ENCODE measurements at regions not wholly inside any gene's neighbourhood (a gene's known extent, or its start where the extent isn't known, plus 50 kb on each side); places are given as distances from the start of the nearest gene placed in this dataset.

- TF ChIP-seq RBBP5 (IDR thresholded peaks at IDR 0.05; ENCODE audit: borderline replicate concordance, low read depth, low read length): no peak
Measured at GRCh38 chr1:222329493-222330045, 218.3 kb downstream of the HHIPL2 start (continued).

GRCh38 chr1:222326710-222327036 is 221.2 kb downstream of the HHIPL2 start:
- Histone ChIP-seq H3K18ac (ENCODE audit: extremely low read depth, low read length) (no peak overlapping the region), H3K79me1 (ENCODE audit: low read depth, low read length) (no peaks in the 10 kb centered on the region), H2BK20ac (ENCODE audit: low read length) (no peak overlapping the region), H3K14ac (ENCODE audit: insufficient read length) (no peak overlapping the region), H3K9ac (replicated peaks in 1 of 4; ENCODE audit: extremely low read depth in 1 of 4, low read depth in 3 of 4, low read length in 3 of 4) (no peak overlapping the region), H3K4me1 (replicated peaks in 1 of 4; ENCODE audit: control insufficient read depth in 3 of 4, insufficient read depth in 4 of 4, low read length in 3 of 4) (no peaks in the 10 kb centered on the region), H3K23ac (ENCODE audit: insufficient read length) (no peak overlapping the region), H3K79me2 (ENCODE audit: control insufficient read depth in 1 of 2, insufficient read depth in 2 of 2, low read length in 2 of 2) (no peaks in the 10 kb centered on the region), H3K27me3 (replicated peaks in 1 of 4; ENCODE audit: control insufficient read depth in 3 of 4, extremely low read depth in 1 of 4, insufficient read depth in 3 of 4, low read length in 3 of 4) (no peaks in the 10 kb centered on the region), H3K56ac (replicated peaks; ENCODE audit: insufficient read length, low read depth, low read length) (no peak overlapping the region), H3K9me3 (ENCODE audit: insufficient read depth in 2 of 2, low read depth in 1 of 2, low read length in 1 of 2) (no peaks in the 10 kb centered on the region), H3K23me2 (ENCODE audit: low read depth, low read length) (no peaks in the 10 kb centered on the region), H2BK15ac (ENCODE audit: low read length) (no peak overlapping the region), H2AFZ (ENCODE audit: low read length) (no peak overlapping the region), H3K4me3 (ENCODE audit: extremely low read depth in 1 of 4, insufficient read depth in 2 of 4, low read depth in 3 of 4, low read length in 4 of 4) (no peak overlapping the region), H2AK5ac (ENCODE audit: low read depth, low read length) (no peak overlapping the region), H2BK12ac (ENCODE audit: low read depth, low read length) (no peak overlapping the region), H3K27ac (ENCODE audit: low read depth, low read length) (no peak overlapping the region), H3K4ac (replicated peaks; ENCODE audit: insufficient read length, low read depth, low read length) (no peak overlapping the region), H4K91ac (replicated peaks; ENCODE audit: insufficient read length, low read length) (no peak overlapping the region), H4K8ac (ENCODE audit: extremely low read depth, insufficient read depth, low read length) (no peak overlapping the region), H2BK120ac (replicated peaks; ENCODE audit: low read depth, low read length) (no peak overlapping the region), H3K36me3 (ENCODE audit: control insufficient read depth in 2 of 4, insufficient read depth in 4 of 4, low read length in 3 of 4) (no peaks in the 10 kb centered on the region), H4K20me1 (replicated peaks in 1 of 2; ENCODE audit: control insufficient read depth in 1 of 2, insufficient read depth in 2 of 2, low read length in 2 of 2) (no peaks in the 10 kb centered on the region), H4K5ac (ENCODE audit: insufficient read length, low read depth, low read length) (no peak overlapping the region), H2BK5ac (ENCODE audit: low read depth, low read length) (no peak overlapping the region), H3K4me2 (ENCODE audit: insufficient read depth in 1 of 2, low read depth in 2 of 2, low read length in 2 of 2) (no peak overlapping the region)
- TF ChIP-seq SP2 (IDR thresholded peaks at IDR 0.05; ENCODE audit: low read length) (no peak), GTF2F1 (IDR thresholded peaks at IDR 0.05; ENCODE audit: borderline replicate concordance, low read depth, low read length) (no peak), CTBP2 (IDR thresholded peaks at IDR 0.05; ENCODE audit: borderline replicate concordance, insufficient read depth, insufficient read length, low read length) (no peak), NRF1 (IDR thresholded peaks at IDR 0.05; ENCODE audit: low read depth, low read length) (no peak), EP300 (IDR thresholded peaks at IDR 0.05; ENCODE audit: borderline replicate concordance in 1 of 2, low read depth in 2 of 2, low read length in 2 of 2) (no peak), CEBPB (IDR thresholded peaks at IDR 0.05; ENCODE audit: low read depth, low read length) (no peak), ZNF274 (IDR thresholded peaks at IDR 0.05; ENCODE audit: borderline replicate concordance, extremely low read depth, low read length) (no peak)
- ChIA-PET POLR2A (ENCODE audit: partially characterized antibody) (no interaction called here), CTCF (ENCODE audit: partially characterized antibody) (interaction anchor here (0.6 to 1.6 kb wide), 6 partner anchors 19 to 347 kb away, joined by 3 to 5 read pairs (median 3); no protein-coding TSS in a partner anchor)
- DNase-seq (ENCODE audit: low read depth in 1 of 2, low spot score in 2 of 2): no peak
- no peak for FAIRE-seq

Measured in H1 (cell line).